NCI-H345 treated with DMSO at 0.1 percent for 48 hours (cell line): ENCODE measurements at regions not wholly inside any gene's neighbourhood (a gene's known extent, or its start where the extent isn't known, plus 50 kb on each side); places are given as distances from the start of the nearest gene placed in this dataset.

Experiments used
- DNase-seq: peaks from one replicate; lab custom pipeline; 2025; ENCODE audit not compliant: unreplicated experiment; lab: John Stamatoyannopoulos, UW

DNA sequence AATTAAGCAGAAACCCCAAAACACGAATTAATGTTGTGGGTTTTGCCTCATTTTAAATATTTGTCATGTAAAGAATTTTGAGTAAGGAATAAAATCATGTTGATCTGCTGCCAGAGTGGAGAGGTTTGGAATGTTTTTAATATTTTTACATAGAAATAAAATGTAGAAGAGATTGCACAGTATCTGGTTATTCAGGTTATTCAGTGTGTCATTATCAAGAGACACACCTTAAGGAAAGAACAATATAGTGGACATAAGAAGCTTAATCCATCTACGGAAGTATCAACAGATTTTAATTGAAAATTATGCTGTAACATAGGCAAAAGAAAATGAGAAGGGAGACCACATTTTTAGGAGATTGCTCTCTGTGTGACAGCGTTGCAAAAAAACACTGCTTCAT lies 410.4 kb downstream of the MED10 start:
- DNase-seq, result no peak

DNA sequence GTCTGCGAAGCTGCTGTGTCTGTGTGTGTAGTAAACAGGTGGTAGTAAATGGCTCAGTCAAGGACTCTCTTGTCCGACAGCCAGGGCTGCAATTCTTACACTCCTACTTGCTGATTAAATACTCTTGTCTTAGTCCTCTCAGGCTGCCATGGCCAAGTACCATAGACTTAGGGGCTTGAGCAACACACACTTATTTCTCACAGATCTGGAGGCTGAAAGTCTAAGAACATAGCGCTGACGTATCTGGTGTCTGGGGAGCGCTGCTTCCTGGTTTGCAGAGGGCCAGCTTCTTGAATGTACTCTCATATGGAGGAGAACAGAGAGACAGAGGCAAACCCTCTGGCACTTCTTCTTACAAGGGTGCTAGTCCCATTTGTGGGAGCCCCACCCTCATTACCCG lies 411.0 kb downstream of the MED10 start:
- DNase-seq, result no peak

DNA sequence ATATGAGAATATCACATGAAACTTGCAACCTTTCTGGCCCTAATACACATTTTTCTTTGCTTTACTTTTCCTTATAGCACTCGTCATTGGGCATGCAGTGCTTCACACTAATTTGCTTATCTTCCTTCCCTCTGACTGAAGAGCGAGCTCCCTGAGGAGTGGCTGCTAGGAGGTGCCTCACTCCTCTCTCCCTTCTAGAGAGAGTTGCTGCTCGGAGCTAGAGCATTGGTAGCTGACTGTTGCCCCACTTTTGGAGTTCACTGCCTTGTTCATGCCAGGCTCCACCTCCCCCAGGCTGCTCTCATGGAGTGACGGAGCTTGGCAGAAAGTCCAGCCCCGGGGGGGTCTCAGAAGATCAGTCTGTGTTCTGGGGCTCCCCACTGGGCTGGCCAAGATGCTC lies 413.2 kb downstream of the MED10 start:
- no peak for DNase-seq

DNA sequence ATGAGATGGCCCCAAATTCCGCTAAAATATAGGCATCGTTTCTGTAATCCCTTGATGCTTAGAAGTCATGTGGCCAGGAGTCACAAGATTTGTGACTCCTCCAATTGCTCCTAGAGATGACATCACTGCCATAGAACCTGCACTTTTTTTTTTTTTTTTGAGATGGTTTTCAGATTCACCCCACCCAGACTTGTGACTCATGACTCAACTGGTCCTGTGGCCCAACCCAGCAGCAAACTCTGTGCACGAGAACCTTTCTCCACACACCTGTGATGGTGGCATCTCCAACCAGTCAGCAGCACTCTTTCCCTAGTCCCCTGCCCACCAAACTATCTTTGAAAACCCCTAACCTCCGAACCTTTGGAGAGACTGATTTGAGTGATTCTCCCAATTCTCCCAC lies 414.0 kb downstream of the MED10 start:
- DNase-seq, result no peak

DNA sequence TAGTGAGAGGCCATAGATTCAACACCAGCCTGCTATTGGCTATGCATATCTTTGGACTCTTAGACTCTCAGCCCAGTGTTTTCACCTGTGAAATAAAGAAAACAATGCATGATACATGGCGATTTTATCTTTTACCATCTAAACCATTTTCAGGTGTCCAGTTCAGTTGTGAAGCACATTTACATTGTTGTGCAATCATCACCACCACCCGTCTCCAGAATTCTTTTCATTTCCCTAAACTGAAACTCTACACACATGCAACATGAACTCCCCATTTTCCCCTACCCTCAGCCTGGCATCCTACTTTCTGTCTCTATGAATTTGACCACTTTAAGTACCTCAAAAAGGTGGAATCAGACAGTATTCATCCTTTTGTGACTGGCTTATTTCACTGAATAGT lies 420.6 kb downstream of the MED10 start:
- DNase-seq, result no peak

DNA sequence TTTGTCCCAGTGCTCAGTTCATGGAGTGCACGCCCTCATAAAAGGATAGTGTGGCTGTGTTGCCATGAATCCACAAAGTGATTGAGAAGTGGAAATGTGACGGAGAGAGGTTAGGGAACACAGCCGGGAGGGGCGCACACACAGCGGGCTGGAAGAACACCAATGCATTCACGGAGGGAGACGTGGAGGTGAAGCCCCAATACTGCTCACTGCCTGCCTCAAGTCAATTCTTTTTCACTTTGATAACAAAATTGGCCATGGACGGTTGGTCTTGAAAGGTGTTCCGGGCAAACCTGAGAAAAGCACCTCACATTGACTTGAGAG lies 424.1 kb downstream of the MED10 start:
- no peak for DNase-seq

DNA sequence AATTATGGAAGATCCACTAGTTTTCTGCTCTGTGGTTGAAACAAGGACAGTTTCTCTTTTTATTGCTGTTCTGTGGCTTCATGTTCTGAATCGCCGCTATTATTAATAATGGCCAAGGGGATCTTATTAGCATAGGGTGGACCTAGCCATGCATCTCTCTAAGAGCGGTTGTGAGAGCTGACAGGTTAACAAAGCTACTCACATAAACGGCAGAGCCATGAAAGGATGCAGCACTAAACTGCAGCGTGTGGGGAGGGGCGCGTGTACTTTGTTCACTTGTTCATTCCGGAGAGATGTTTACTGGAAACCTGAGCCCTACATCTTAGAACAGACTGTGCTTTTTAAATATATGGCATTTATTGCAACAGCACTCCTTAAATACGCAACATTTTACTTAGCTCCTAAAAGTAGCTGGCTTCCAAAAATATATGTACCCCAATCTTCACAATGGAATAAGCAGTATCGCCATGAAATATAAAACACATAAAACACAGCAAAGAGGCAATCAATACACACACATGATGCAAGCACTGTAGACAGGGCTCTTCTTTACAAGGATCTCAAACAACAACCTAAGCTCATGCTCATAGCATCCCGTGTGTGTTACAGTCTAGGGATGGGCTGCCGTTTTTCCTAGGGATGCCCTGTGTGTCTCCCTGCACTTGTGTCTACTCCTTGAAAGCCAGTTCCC lies 424.6 kb downstream of the MED10 start:
- DNase-seq, result no peak

DNA sequence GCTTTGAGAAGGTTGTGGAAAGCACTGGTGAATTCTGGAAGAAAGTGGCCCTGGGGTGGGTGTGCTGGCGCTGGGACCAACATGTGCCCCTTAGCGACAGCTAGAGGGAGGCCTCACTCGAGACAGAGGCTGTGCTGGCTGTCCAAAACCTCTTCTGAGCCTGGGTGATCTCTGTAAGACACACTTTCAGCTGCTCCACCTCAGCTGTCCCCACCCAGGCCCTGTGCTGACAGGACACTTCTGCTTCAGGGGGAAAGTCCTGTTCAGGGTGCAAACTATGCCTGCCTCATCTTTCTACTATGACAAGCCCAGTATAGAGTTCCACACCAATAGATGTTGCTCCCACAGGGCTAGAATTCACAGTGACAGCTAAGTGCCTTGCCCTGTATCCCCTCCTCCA lies 426.4 kb downstream of the MED10 start:
- DNase-seq, result no peak

DNA sequence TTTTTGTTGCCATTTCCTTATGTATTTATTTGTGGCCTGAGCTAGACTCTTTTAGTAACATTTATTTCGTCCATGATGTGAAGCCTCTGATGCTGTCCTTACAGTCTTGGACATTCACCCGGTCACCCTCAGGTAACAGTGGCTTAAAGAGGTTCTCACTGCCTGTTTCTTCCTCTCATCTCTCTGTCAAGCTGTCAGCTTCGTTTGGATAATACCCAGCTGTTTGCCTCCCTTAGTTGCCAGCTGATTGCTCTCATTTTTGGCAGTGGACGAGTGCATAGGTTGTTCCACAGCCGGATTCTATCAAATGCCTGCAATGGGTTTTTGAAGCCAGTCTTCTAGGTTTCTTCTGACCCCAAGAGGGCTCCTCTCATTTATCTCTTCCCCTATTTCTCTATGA lies 427.7 kb downstream of the MED10 start:
- no peak for DNase-seq

DNA sequence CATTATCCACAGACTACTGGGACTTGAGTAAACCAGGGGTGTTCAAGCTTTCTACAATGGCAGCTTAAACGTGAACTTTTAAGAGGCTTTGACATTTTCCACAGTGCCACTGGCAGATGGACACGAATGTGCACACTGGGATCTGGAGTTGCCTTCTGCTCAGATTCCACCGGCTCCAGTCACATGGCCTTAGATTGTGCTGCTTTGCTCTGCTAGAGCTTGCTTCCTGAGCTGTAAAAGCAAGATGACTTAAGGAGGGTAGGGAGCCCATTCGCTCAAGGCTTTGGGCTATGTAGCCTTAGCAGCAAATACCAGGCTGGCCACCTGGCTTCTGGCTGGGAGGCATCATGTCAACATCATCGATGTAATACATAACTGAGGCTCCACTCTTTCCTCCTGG lies 436.9 kb downstream of the MED10 start:
- no peak for DNase-seq

DNA sequence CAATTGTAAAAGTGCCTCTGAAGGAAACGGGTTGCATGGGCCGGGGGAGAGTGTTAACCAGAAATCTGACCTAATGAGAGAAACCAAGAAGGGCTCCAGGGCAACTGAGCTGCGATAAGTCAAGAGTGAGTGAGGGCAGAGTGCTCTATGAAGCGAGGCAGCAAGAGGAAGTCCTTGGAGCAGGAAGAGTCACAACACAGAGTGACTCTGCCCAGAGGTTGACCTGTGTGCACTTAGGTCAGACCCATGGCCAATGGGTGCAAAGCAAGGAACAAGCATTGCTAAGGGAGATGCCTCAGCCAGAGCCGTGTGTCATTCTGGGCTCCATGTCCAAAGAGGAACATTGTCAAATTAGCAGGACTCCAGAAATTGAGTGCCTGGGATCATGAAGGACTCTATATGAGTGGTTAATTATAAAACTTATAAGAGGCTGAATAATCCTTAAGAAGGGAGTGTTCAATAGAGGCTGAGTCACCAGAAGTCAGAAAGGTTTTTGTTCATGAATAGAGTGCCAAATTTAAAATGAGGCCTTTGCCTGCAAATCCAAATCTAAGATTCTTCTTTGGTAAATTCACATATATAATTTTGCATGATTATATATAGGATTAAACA lies 438.5 kb downstream of the MED10 start:
- no peak for DNase-seq

DNA sequence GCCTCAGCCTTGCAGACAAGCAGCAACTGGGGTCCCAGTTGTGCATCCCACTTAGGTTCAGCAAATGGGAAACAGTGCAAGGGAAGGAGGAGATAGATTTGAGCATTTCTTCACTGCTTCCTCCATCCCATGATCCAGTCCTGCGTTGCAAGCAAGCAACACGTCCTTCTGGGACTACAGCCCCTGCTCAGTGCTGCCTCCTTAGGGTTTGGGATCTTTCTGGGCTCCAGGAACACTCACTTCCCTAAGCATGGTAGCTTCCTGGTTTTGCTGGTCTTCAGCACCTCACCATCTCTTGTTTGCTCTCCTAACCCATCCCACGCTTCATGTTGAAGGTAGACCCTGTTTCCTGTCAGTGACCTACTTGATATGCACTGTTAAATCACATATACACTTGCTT lies 444.7 kb downstream of the MED10 start:
- DNase-seq, result no peak

DNA sequence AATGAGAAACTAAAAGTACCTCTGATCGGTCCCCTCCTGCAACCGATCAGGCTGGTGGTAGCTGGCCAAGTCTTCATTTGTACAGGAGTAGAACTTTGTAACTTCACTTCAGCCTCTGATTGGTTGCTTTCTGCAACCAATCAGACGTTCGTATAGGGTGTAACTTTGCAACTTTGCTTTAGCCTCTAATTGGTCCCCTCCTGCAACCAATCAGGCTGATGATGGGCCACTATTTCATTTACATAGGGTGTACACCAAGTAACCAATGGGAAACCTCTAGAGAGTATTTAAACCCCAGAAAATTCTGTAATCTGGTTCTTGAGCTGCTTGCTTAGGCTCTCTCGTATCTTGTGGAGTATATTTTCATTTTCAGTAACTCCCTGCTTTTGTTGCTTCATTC lies 445.5 kb downstream of the MED10 start:
- DNase-seq, result no peak

DNA sequence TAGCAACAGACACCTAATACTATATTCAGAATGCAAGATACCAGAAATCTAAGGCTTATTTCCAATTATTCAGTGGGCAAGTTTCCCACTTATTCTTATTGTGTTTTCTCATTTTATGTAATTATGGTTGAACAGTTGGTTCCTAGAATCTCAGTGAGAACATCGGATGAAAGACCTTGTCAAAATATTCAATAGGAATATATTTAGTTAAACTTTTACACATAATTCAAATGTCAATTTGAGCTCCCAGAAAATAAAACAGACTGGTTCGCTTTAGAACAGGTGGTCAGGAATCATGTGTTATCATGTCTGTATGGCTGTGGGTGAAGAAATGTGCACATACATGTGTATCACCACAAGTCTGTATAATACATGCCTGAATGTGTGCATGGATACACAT lies 447.8 kb downstream of the MED10 start:
- no peak for DNase-seq

DNA sequence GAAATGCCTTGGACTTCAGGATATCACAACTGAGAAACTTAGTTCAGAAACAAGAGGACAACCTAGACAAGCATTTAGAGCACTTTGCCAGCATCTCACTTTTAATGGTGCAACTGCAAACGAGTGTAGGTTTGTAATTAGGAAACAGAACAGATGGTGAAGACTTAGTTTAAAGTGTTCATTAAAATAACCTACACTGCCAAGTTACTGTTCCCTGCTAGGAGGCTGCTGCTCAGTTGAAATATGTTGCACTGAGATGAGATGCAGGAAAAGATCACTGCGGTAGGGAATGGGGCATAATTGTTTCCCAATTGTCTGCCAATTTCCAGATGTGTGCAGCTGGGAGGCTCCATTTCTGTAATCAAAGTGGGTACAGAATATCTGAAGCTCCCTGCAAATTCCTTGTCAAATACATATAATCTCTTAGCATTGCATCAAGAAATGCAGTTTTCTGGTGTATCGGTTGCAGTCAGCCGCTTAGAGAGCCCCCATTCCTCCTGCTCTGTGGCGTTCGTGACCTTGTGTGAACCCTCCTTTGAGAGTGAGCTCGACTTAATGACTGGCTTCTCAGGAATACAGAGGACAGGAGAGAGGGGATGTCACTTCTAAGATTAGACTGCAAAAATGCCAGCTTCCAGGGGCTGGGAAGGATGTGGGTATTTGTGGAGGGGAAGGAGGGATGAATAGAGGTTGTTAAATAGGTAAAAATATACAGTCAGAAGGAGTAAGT lies 448.9 kb downstream of the MED10 start:
- DNase-seq, result no peak

DNA sequence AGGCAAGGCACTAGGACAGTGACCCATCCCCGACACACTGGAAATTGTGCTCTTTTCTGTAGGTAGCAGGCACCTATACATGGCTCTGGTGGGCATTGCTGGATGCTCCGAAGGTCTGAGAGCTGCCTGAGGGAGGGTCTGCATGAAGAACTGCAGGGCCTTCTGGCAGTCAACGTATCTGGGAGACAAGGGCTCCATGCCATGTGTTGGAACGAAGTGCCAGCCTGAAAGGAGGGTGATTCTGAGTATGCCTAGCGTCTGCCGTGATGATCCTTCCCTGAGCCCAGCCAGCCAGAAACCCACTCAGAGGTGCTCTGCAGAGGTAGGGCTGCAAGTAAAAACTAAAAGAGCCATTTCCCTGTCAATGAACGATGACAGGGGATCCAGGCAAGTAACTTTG lies 453.2 kb downstream of the MED10 start:
- DNase-seq, result no peak

DNA sequence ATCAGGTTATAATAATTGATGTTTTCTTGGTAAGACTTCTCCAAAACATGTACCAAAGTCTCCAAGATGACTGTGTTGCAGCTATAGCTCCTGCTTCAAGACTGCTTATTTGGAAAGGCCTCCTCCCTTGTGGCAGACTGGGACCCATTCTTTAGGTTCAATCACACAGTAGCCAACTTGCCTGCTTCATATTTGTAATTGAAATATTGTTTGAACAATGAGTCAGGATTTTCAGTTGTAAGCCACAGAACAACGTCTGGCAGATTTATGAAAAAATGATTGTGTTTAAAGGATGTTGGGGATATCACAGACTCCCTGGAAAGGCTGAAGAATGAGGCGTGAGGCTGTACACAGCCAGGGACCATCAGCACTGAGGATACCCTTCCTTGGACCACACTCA lies 458.9 kb downstream of the MED10 start:
- no peak for DNase-seq

DNA sequence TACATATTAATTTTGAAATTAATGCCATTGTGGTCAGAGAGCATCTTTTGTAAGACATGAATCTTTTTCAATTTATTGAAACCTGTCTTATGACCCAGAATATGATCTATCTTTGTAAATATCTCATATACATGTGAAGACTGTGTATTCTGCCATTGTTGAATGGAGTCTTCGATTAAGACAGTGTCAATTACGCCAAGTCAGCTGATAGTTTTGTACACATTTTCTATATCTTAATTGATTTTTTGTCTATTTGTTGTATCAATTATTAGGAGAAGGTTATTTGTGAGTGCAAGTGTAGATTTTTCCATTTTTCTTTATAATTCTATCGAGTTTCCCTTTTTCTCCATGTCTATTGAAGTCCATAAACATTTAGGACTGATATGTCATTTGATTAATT lies 471.6 kb downstream of the MED10 start:
- DNase-seq, result no peak

DNA sequence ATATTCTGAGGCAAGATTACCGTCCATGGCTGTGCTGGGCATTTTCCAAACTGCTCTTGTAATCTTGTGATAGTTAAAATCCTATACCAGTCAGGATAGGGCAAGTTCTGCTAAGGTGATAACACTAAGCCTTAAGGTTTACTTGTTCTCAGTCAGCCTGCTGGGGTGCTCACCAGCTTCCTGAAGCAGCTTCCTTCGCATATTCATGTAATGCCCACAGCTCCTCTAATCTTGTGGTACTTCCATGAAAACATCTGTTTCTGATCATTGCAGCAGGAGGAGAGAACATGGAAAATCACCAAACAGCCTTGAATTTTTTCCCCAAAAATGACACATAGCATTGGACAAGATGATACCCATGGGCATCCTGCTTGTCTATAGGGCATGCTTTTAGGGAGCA lies 473.2 kb downstream of the MED10 start:
- DNase-seq, result no peak

DNA sequence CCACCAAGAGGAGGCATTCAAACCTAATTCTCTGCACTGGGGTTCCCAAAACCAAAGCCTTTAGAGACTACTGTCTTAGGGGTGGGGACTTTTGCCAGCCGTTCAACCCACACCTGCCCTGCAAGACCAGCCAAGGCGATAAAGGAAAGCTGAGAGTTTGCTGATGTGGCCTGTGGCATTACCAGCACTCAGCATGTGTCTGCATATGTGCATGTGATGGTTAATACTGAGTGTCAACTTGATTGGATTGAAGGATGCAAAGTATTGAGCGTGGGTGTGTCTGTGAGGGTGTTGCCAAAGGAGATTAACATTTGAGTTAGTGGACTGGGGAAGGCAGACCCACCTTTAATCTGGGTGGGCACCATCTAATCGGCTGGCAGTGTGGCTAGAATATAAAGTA lies 474.2 kb downstream of the MED10 start:
- no peak for DNase-seq

DNA sequence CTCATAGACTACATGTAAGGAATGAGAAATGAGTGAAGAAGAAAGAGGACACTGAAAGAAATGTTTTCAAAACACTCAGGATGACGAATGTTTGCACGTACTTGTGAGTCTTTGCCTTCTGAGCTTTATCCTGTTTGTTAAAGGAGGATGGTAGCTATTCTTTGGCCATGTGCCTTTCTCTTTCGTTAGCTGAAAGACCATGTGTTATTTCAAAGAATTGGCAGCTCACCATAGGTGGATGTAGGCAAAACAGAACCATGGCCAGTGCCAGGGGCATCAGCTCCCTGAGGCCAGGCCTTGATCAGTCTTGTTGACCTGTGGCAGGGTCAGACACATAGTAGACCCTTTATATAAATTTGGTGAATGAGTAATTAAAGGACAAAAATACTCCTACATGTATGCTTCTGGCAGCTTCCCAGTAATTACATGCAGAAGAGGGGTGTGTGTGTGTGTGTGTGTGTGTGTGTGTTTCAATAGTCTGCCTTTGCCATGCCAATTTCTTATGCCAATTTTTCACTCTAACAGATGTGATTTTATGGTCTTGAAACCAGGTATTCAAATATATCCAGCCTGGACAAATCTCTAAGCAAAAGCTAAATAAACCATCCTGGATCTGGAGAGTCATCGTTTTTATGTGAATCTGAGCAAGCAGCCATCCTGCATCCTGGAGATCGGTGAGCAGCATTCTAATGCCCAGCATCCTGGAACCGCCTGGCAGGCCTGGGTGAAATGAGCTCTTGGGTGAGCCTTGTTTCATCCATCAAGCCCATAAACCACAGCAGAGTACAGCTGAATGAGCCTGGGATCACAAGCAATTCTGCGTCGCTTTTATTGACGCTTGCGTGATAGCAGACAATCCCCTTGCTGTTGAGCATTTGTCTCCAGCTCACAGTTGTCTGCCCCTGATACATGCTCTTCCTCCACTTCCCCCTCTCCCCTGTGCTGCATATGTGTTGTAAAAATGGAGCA lies 475.4 kb downstream of the MED10 start:
- DNase-seq, result no peak

DNA sequence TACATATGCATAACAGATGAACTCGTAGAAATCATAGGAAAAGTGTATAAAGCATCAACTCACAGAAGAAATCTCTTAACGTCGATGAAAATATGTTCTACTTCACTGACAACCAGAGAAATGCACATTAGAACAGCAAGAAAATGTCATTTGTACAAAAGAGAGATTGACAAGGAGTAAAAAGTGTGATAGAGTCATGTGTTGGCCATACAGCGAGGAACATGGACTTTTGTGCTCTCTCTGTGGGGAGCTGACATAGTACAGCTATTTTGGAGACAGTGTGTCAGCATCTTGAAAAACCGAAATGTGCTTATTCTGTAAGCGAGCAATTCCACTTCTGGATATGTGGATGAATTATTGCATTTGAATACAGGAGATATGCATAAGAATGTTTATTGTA lies 477.9 kb downstream of the ICE1 start:
- DNase-seq, result no peak
